GM10266 (cell line): ENCODE measurements at regions not wholly inside any gene's neighbourhood (a gene's known extent, or its start where the extent isn't known, plus 50 kb on each side); places are given as distances from the start of the nearest gene placed in this dataset.

Experiments used
- DNase-seq: peaks from one replicate; pipeline ENCODE4 v3.0.0; 2012; ENCODE audit errors: extremely low spot score
- TF ChIP-seq, protein P1 (sequence below): IDR thresholded peaks from 2 replicates; pipeline ENCODE4 v1.5.1; 2012; ENCODE audit warnings: mild to moderate bottlenecking, low read depth; ENCODE audit not compliant: control insufficient read depth, insufficient read depth; ENCODE audit errors: missing control alignments

DNA sequence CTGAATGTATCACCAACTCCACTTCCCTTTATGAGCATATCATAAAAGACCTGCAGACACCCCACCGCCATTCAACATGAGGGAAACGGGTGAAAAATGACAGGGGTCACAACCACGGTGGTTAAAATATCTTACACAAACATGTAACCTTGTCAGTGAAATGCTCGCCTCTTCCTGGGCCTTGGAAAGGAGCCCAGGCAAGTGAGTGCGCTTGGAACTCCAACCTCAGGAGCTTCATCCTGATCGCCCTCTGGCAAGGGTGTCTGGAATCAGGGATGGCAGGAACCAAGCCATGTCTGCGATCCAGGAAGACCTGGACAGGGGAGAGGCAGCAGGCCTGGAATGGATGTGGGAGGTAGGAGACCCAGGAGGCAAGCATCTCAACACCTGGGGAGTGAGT, 282.7 kb downstream of the GAS1 start:
- DNase-seq: no peak
- TF ChIP-seq, protein P1, sequence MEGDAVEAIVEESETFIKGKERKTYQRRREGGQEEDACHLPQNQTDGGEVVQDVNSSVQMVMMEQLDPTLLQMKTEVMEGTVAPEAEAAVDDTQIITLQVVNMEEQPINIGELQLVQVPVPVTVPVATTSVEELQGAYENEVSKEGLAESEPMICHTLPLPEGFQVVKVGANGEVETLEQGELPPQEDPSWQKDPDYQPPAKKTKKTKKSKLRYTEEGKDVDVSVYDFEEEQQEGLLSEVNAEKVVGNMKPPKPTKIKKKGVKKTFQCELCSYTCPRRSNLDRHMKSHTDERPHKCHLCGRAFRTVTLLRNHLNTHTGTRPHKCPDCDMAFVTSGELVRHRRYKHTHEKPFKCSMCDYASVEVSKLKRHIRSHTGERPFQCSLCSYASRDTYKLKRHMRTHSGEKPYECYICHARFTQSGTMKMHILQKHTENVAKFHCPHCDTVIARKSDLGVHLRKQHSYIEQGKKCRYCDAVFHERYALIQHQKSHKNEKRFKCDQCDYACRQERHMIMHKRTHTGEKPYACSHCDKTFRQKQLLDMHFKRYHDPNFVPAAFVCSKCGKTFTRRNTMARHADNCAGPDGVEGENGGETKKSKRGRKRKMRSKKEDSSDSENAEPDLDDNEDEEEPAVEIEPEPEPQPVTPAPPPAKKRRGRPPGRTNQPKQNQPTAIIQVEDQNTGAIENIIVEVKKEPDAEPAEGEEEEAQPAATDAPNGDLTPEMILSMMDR: no peak

DNA sequence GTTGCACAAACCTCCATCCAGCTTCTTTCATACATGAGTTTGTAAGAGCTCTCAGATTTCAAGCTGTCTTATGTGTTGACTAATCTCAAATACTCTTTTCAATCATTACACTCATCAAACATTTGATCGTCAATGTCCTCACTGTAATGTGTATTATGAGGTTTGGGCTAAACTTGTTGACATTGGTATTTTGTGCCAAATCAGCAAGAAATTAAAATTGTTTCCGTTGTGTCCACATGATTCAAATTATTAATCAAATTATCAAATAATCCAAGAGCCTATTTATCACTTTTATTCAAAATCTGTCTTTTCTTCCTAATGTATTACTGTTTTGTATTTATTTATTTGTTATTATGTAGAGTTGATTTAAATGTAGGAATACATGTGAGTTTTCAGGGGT, 283.4 kb downstream of the GAS1 start:
- no peak for DNase-seq
- TF ChIP-seq, protein P1: no peak

DNA sequence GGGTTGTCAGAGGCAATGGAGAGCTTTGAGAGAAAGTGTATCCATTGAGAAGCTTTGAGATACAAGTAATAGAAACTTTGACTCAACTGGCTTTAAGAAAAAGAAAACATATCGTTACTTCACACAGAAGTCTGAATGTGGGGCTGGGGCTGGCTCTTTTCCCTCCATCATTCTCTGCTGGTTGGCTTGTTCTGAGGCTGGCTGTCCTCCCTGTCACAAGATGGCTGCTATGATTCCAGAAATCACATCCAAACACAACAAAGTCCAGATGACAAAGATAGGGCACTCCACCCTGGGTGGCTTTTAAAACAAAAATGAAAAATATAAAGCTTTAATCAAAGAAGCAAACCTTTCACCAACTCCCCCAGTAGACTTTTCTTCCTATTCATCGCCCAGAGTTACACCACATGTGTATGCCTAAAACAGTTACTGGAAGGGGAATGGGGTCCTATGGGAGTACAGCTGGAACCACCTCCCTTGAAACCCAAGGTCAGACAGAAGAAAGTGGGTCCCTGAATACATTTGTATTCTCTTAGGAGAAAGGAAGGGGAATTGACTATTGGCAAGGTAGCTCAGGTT, 284.3 kb downstream of the GAS1 start:
- DNase-seq: no peak
- TF ChIP-seq, protein P1: no peak

DNA sequence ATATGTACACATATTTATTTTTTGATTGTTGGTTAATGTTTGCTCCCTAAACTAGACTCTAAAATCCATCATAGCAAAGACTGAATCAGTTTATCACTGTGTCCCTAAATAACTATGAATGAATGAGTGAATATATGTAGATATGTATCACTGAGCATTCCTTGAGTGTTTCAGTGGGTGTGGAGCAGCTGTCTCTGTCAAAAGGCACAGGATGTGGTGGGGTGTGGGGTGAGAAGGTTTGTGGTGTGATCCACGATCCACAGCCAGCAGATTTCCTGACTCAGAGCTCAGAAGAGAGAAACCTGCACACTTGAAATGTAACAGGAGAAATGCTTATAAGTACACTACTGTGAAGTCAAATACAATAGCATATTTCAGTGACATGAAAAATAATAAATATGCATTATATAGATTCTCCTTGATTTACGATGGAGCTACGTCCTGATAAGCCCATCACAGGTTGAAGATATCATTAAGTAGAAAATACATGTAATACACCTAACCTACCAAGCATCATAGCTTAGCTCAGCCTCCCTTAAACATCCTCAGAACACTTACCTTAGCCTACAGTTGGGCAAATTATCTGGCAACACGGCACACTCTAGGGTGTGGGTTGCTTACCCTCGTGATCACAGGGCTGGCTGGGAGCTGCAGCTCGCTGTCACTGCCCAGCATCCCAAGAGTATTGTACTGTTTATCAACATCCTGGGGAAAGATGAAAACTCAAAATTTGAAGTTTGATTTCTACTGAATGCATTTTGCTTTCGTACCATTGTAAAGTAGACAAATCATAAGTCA, 287.0 kb downstream of the GAS1 start:
- no peak for DNase-seq
- TF ChIP-seq, protein P1: no peak

DNA sequence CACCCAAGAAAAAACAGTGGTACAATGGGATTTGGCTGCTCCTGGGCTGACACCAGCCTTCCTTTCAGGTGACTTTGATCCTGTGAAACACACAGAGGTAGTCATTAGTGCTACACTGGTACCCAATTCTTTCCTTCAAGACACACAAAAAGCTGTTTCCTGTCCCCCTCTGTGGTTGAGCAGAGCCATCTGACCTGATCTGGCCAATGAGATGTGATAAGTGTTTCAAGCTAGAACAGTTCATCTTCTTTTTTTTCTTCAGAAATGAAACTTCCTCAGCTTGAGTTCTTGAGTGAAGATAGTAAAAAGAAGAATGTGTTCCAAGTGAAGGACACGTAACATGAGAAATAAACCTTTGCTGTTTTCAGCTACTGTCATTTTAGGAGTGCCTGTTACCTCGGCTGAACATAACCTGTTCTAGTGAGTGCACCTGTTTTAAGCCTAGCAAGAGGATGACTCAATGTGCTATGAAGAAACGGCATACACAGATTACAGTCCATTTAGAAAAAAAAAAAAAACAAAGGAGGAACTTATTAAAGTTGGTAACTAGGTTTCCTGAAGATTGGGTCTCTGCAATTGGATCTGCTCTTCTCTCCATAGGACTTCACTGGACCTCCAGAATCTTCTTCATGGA, 287.8 kb downstream of the GAS1 start:
- TF ChIP-seq, protein P1: no peak
- no peak for DNase-seq

DNA sequence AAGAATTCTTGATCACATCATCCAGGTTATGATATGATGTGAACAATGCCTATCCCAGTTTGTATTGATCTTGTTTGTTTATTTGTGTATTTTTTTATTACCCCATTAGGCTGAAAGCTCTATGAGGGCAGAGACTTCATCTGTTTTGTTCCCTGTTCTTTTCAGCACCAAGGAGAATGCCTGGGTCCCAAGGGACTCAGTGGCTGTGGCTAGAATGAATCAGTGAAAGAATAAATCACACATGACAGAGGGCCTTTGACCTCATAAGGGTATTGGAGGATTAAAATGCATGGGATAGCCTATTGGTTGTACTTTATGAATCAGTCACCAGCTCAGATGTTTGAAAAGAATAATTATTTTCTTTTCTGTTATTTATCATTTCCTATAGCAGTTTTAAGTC, 292.2 kb downstream of the GAS1 start:
- TF ChIP-seq, protein P1: no peak
- no peak for DNase-seq

DNA sequence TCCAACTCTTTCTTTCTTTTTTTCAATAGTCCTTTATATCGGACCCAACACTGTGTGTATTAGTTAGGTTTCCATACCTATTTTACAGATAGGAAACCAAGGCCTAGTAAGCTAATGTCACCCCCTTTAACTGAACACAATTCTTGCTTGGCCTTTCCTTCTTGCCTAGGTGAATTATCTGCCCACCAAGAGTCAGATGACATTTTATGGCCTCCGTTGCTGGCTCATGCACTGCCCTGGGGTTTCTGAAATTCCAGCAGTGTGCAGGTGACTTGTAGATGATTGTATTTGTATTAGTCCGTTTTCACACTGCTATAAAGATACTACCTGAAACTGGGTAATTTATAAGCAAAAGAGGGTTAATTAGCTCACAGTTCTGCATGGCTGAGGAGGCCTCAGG, 293.8 kb downstream of the GAS1 start:
- DNase-seq: no peak
- TF ChIP-seq, protein P1: no peak
